Ovary (tissue), 7 donors: ENCODE measurements at regions not wholly inside any gene's neighbourhood (a gene's known extent, or its start where the extent isn't known, plus 50 kb on each side); places are given as distances from the start of the nearest gene placed in this dataset.

Experiments used
- DNase-seq, 5 donors: peaks; one replicate each; pipeline ENCODE4 v3.0.0-alpha.2; 2019 to 2020
- H3K27ac ChIP-seq, 2 donors: fragments of 200-600 bp; one replicate each; pipeline versions ENCODE4 v1.5.1 to v1.8.0; 2019 to 2022
- H3K27me3 ChIP-seq: fragments of 200-600 bp; one replicate; pipeline ENCODE4 v1.8.0; 2022
- H3K36me3 ChIP-seq: fragments of 200-600 bp; sonication (generic); one replicate; pipeline ENCODE4 v1.5.1; 2019
- H3K4me1 ChIP-seq: one replicate; pipeline ENCODE4 v1.8.1; 2013; ENCODE audit warnings: mild to moderate bottlenecking, moderate library complexity; ENCODE audit not compliant: insufficient read depth
- H3K4me3 ChIP-seq: fragments of 200-600 bp; sonication (generic); one replicate; pipeline ENCODE4 v1.5.1; 2017
- H3K9me3 ChIP-seq, 2 donors: fragments of 200-600 bp in 1 of 2; sonication (generic) in 1 of 2; one replicate each; pipeline versions ENCODE4 v1.5.1 to v1.8.1; 2013 to 2019; ENCODE audit warnings: mild to moderate bottlenecking in 1 of 2, moderate library complexity in 1 of 2
- CTCF ChIP-seq, 3 donors: fragments of 450-650 bp in 2 of 3; fragments of 200-600 bp in 1 of 3; IDR thresholded peaks; one replicate each; pipeline versions ENCODE4 v1.5.1 to v1.8.0; 2016 to 2022; ENCODE audit warnings: antibody characterized with exemption in 3 of 3, mild to moderate bottlenecking in 1 of 3
- EP300 ChIP-seq: sonication (generic); formaldehyde crosslinking; IDR thresholded peaks from one replicate; pipeline ENCODE4 v1.6.1; 2017; ENCODE audit warnings: antibody characterized with exemption
- POLR2A ChIP-seq: fragments of 450-650 bp; IDR thresholded peaks from one replicate; pipeline ENCODE4 v1.6.1; 2017; ENCODE audit warnings: antibody characterized with exemption, mild to moderate bottlenecking, moderate library complexity
- WGBS, 3 donors: extraction: QIAGEN DNeasy Blood & Tissue Kit in 1 of 3; methylation state at CpG; one replicate each; pipeline versions ENCODE4 v1.1.5 to v1.1.7; 2013 to 2017; 5-methylcytosine and 5-hydroxymethylcytosine counted together
- intact Hi-C, 4 donors: fragments of 100-400 bp; cut with DNase I; formaldehyde crosslinking; loops; one replicate each; pipeline versions ENCODE4 v1.11.0 to v1.15.1; 2022 to 2023
- donor health status: DM: no; HTN: no; CAD: no; lungs with moderate emphysema.
- donor health status: DM: no; HTN: no; CAD: no.
- donor health status: Bipolar disorder and iron deficiency.
- donor health status: DM: no; HTN: no; CAD: no.
- donor health status: DM: yes; HTN: yes; CAD: no.

- no peak for TF ChIP-seq EP300
- no peak for TF ChIP-seq CTCF (IDR thresholded peaks at IDR 0.05)
- no peak for TF ChIP-seq POLR2A
- Histone ChIP-seq H3K4me3 (no peak overlapping the region), H3K4me1 (no peaks in the 10 kb centered on the region), H3K27ac (no peak overlapping the region), H3K36me3 (no peaks in the 10 kb centered on the region), H3K27me3 (no peaks in the 10 kb centered on the region), H3K9me3 (no peaks in the 10 kb centered on the region)
- DNase-seq, result no peak
- 48 to 66% (median 54%) methylated on average over 5 of the region's 5 CpGs for WGBS, 3 donors
- intact Hi-C loops, result no loop called here
These were observed 55.5 kb upstream of the SLC5A12 start for GRCh38 chr11:26777372-26777808.

- no peak for DNase-seq
These were observed 56.3 kb upstream of the SLC5A12 start for GRCh38 chr11:26778000-26778757.

GRCh38 chr11:26779074-26779865 is 57.4 kb upstream of the SLC5A12 start:
- WGBS, 3 donors, result 93 to 95% (median 93%) methylated on average over 4 of the region's 4 CpGs
- no peaks in the 10 kb centered on the region for H3K4me1 ChIP-seq
- H3K9me3 ChIP-seq, result no peaks in the 10 kb centered on the region
- no peaks in the 10 kb centered on the region for H3K36me3 ChIP-seq
- H3K27ac ChIP-seq, result no peak overlapping the region
- DNase-seq, result no peak
- intact Hi-C loops, result no loop called here
- no peak overlapping the region for H3K4me3 ChIP-seq
- no peak for TF ChIP-seq CTCF (IDR thresholded peaks at IDR 0.05)
- no peak for TF ChIP-seq EP300
- no peak for TF ChIP-seq POLR2A
- H3K27me3 ChIP-seq, result no peaks in the 10 kb centered on the region

More at GRCh38 chr11:26778000-26778757, 56.3 kb upstream of the SLC5A12 start:
- no peaks in the 10 kb centered on the region for H3K36me3 ChIP-seq
- H3K27me3 ChIP-seq, result no peaks in the 10 kb centered on the region
- H3K9me3 ChIP-seq, result no peaks in the 10 kb centered on the region
- H3K4me3 ChIP-seq, result no peak overlapping the region
- intact Hi-C loops, result no loop called here
- no peak overlapping the region for H3K27ac ChIP-seq
- TF ChIP-seq POLR2A, result no peak
- TF ChIP-seq CTCF (IDR thresholded peaks at IDR 0.05), result no peak
- no peak for TF ChIP-seq EP300
- WGBS, 3 donors, result 53 to 57% (median 55%) methylated on average over 8 of the region's 8 CpGs
- H3K4me1 ChIP-seq, result no peaks in the 10 kb centered on the region

GRCh38 chr11:26780376-26781085 is 58.7 kb upstream of the SLC5A12 start:
- Histone ChIP-seq H3K27ac (no peak overlapping the region), H3K36me3 (no peaks in the 10 kb centered on the region), H3K9me3 (no peaks in the 10 kb centered on the region), H3K4me3 (no peak overlapping the region), H3K4me1 (no peaks in the 10 kb centered on the region), H3K27me3 (no peaks in the 10 kb centered on the region)
- 36 to 64% (median 47%) methylated on average over 3 of the region's 3 CpGs for WGBS, 3 donors
- intact Hi-C loops, result no loop called here
- no peak for DNase-seq
- no peak for TF ChIP-seq CTCF (IDR thresholded peaks at IDR 0.05)
